Left ventricle myocardium inferior (tissue), 1 donor: ENCODE measurements at regions not wholly inside any gene's neighbourhood (a gene's known extent, or its start where the extent isn't known, plus 50 kb on each side); places are given as distances from the start of the nearest gene placed in this dataset.

ENCODE experiments used
- DNase-seq: peaks from one replicate; pipeline ENCODE4 v3.0.0-alpha.2; 2020
- H3K27ac ChIP-seq: fragments of 200-600 bp; replicated peaks from 2 replicates; pipeline ENCODE4 v1.8.0; 2021
- H3K27me3 ChIP-seq: fragments of 200-600 bp; 2 replicates; pipeline ENCODE4 v1.8.0; 2021; ENCODE audit warnings: low read depth
- H3K36me3 ChIP-seq: fragments of 200-600 bp; 2 replicates; pipeline ENCODE4 v1.8.0; 2021
- H3K4me1 ChIP-seq: fragments of 200-600 bp; 2 replicates; pipeline ENCODE4 v1.8.0; 2021
- H3K4me3 ChIP-seq: fragments of 200-600 bp; 2 replicates; pipeline ENCODE4 v1.8.0; 2021; ENCODE audit warnings: mild to moderate bottlenecking, moderate library complexity
- H3K9me3 ChIP-seq: fragments of 200-600 bp; replicated peaks from 2 replicates; pipeline ENCODE4 v1.8.0; 2021
- CTCF ChIP-seq: fragments of 200-600 bp; IDR thresholded peaks from 2 replicates; pipeline ENCODE4 v1.8.0; 2021; ENCODE audit warnings: antibody characterized with exemption, mild to moderate bottlenecking, borderline replicate concordance
- intact Hi-C: fragments of 100-400 bp; cut with micrococcal nuclease; formaldehyde crosslinking; loops from one replicate; pipeline ENCODE4 v1.11.0; 2022
- donor health status: DM: no; HTN: yes; CAD: no; lungs with severe emphysema.

DNA sequence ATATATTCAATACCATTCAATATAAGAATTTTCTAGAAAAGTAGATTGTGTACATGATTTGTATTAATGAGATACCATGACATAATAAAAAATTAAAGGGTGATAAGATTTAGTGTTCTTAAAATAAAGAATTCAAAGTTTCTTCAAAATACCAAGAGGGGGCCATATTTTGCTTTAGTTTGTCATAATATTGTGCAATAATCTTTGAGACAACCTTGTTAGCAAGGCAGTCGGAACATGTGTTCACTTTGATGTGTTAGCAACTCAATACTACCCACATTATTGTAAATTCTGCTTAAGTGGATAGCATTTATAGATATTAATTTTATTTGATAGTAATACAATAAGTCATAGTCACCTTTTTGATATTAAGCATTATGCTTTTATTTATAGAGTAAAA is 241.3 kb upstream of the PDGFD start:
- H3K4me3 ChIP-seq = no peak overlapping the region
- no peak for TF ChIP-seq CTCF
- H3K27me3 ChIP-seq = no peaks in the 10 kb centered on the region
- H3K9me3 ChIP-seq = no peaks in the 10 kb centered on the region
- H3K27ac ChIP-seq = no peak overlapping the region
- H3K4me1 ChIP-seq = no peaks in the 10 kb centered on the region
- no peak for DNase-seq
- intact Hi-C loops = no loop called here
- no peaks in the 10 kb centered on the region for H3K36me3 ChIP-seq

- no peaks in the 10 kb centered on the region for H3K9me3 ChIP-seq
- TF ChIP-seq CTCF = no peak
- intact Hi-C loops = no loop called here
- H3K27me3 ChIP-seq = no peaks in the 10 kb centered on the region
- DNase-seq = no peak
- H3K27ac ChIP-seq = no peak overlapping the region
- H3K4me1 ChIP-seq = no peaks in the 10 kb centered on the region
- no peaks in the 10 kb centered on the region for H3K36me3 ChIP-seq
- no peak overlapping the region for H3K4me3 ChIP-seq
Observed at GRCh38 chr11:104404231-104405175, 240.6 kb upstream of the PDGFD start.

DNA sequence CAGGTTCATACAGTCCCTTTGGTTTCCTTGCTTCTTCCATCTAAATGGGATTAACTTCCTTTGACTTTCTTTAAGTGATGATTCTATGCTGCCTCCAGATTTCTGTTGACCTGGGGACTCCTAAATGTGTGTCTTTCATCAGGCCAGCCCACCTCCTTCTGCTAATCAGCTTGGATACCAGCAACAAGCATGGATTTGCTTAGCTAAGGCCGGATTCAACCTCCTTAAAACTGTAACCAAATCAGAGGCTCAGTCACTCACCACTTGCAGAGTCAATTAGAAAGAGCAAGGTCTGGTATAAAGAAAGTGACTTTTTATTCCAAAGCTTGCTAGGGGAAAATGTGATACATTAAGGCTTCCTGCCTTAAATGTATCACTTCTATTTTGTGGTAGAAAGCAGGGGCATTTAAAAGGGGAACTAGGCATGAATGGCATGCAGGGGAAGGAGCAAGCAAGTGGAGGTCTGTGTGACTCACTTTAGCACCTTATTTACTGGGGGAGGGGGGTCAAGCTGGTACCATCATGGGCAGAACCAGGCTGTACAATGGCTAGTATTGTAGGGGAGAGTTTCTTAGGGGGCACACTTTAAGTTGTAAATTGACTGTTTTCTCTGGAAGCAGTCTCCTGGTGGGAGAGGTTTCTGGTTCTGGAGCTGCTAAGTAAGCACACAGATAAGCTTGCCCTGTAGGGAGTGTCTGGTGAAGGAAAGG is 239.0 kb upstream of the PDGFD start:
- Histone ChIP-seq H3K27me3 (no peaks in the 10 kb centered on the region), H3K36me3 (no peaks in the 10 kb centered on the region), H3K27ac (no peak overlapping the region), H3K4me3 (no peak overlapping the region), H3K9me3 (no peaks in the 10 kb centered on the region), H3K4me1 (no peaks in the 10 kb centered on the region)
- intact Hi-C loops = no loop called here
- no peak for DNase-seq
- no peak for TF ChIP-seq CTCF

GRCh38 chr11:104394508-104394907 is 230.6 kb upstream of the PDGFD start:
- Histone ChIP-seq H3K4me1 (no peaks in the 10 kb centered on the region), H3K27me3 (no peaks in the 10 kb centered on the region), H3K36me3 (no peaks in the 10 kb centered on the region), H3K4me3 (no peak overlapping the region), H3K9me3 (no peaks in the 10 kb centered on the region), H3K27ac (no peak overlapping the region)
- TF ChIP-seq CTCF = no peak
- intact Hi-C loops = no loop called here
- no peak for DNase-seq

GRCh38 chr11:104390651-104391050 is 226.7 kb upstream of the PDGFD start:
- intact Hi-C loops = no loop called here
- H3K9me3 ChIP-seq = no peaks in the 10 kb centered on the region
- no peaks in the 10 kb centered on the region for H3K27me3 ChIP-seq
- no peak for DNase-seq
- H3K27ac ChIP-seq = no peak overlapping the region
- H3K4me1 ChIP-seq = no peaks in the 10 kb centered on the region
- H3K36me3 ChIP-seq = no peaks in the 10 kb centered on the region
- TF ChIP-seq CTCF = no peak
- no peak overlapping the region for H3K4me3 ChIP-seq
